Activated CD8-positive, alpha-beta memory T cell treated with anti-CD3 and anti-CD28 coated beads, Interleukin-2, amount 50 U/mL, for 1 hour (primary cell): ENCODE measurements at regions not wholly inside any gene's neighbourhood (a gene's known extent, or its start where the extent isn't known, plus 50 kb on each side); places are given as distances from the start of the nearest gene placed in this dataset.

ENCODE experiments used
- DNase-seq: peaks from one replicate; pipeline ENCODE4 v3.0.0-alpha.2; 2020; ENCODE audit errors: extremely low read depth

GRCh38 chr5:159819591-159820411 is 96.5 kb upstream of the ADRA1B start:
- DNase-seq: no peak

GRCh38 chr5:159820692-159821091 is 95.6 kb upstream of the ADRA1B start:
- no peak for DNase-seq

DNA sequence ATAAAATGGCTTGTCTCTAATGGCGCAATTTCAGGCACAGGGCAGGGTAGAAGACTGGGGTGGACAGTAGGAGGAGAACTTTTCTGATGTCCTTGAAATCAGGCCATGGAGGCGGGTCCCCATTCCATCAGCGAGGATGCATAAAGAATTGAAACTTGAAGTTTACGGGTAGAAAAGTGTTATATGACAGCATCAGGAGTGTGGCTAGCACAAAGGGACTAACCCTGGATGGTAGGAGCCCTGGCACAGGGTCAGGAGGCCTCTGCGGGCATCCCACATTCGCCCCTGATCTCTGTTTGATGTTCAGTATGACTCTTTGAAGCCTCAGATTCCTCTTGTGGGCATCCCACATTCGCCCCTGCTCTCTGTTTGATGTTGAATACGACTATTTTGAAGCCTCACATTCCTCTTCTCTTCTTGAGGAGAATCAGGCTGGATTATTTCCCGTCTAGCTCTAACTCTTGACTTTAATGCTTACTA is 94.8 kb upstream of the ADRA1B start:
- DNase-seq: no peak

DNA sequence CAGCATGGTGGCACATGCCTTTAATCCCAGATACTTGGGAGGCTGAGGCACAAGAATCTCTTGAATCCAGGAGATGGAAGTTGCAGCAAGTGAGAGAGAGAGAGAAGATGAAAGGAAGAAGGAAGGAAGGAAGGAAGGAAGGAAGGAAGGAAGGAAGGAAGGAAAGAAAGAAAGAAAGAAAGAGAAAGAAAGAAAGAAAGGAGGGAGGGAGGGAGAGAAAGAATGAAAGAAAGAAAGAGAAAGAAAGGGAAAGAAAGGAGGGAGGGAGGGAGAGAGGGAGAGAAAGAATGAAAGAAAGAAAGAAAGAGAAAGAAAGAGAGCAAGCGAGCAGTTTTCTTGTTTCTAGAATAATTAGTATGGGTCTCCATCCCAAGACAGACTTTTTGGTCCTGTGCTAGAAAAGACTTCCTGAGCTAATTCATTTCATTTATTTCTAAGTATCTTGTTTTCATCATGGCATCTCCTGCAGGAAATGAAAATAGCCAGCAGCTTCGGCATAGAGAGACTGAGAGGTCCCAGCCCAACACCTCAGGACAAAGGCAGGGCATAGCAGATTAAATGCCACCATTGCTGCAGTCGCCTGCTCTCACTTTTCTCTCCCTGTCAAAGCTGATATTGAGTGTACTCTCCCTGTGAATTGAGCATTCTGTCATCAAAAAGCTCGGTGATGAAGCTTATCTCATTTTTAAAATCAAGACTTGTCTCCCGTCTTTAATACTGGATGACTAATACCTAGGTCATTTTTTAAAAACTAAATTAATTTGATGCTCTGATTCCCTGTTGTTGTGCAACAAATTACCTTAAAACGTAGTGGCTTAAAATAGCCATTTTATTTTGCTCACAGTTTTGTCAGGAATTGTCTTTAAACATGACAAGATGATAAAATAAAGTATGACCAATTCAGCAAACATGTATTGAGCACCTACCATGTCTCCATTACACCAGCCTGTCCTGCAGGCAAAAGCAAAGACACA is 91.8 kb upstream of the ADRA1B start:
- no peak for DNase-seq

DNA sequence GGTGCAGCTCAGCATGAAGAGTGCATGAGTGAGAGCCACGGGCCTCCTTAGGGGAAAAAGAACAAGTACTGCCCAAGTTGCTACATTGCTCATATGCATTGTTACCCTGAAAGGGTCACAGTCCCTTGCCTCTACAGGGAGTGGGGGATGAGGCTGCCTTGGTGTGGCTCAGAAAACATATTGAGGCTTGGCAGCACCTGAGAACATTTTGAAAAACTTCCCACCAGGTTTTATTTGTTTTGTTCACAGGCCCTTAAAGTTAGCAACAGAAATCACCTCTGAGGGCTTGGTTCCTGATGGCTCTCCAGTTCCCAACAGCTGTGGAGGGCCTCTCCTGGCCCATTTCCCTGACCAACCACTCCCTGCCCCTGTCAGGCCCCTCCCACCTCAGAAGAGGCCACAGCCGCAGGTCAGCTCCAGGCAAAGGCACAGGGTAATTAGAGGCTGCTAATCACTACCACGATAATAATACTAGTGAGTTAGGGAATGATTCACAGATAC is 90.7 kb upstream of the ADRA1B start:
- no peak for DNase-seq

- no peak for DNase-seq
Observed at GRCh38 chr5:159826351-159827214, 89.7 kb upstream of the ADRA1B start.

DNA sequence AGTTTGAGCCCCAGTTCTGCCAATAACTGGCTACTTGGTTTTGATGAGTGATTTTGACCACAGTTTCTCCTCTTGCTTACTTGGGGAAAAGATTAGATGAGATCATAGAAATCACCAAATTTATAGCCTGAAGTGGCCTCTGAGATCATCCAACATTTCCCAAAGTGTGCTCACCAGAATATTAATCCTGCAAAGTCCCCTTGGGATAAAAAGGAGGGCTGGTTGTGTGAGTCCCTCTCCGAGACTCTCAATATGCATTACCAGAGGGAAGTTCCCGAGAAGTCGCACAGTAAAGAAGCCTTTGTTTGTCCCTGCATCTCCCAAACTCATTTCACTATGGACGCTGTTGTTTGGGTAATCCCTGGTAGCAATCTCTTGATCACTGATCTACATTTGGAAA is 88.4 kb upstream of the ADRA1B start:
- no peak for DNase-seq

DNA sequence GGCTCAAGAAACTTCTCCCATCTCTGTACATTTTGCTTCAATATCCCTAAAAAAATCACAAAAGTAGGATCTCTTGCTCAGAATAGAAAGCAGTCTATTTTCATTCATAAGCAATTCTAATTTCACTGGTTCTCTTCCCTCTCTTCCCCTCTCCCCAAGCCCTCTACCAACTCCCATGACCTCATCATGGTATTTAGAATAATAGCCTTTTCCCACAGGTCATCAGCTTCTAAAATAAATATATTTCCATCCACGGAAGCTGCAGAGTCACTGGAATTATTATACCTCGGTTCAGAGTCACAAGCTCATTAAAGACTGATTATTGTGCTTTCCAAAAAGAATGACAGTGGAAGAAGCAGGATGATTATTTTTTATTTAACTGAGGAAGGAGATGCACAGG is 84.2 kb upstream of the ADRA1B start:
- DNase-seq: no peak

DNA sequence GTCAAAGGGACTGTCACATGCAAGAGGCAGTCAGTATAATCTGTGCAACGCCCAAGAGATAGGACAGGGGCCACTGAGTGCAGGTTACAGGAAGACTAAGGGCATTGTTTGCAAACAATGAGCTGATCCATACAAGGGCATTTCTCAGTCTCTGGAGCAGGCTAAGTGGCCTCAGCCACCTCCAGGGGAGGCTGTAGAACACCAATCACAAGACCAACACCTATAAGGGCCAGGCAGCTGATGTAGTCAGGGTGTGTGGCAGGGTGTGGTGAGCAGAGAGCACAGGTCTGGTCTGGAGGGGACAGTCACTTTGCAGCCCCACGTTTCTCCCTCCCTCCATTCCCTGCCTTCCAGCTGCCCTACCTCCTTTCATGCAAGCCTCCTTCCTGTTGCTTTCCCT is 83.2 kb upstream of the ADRA1B start:
- no peak for DNase-seq

- no peak for DNase-seq
Observed at GRCh38 chr5:159833846-159834245, 82.4 kb upstream of the ADRA1B start.

DNA sequence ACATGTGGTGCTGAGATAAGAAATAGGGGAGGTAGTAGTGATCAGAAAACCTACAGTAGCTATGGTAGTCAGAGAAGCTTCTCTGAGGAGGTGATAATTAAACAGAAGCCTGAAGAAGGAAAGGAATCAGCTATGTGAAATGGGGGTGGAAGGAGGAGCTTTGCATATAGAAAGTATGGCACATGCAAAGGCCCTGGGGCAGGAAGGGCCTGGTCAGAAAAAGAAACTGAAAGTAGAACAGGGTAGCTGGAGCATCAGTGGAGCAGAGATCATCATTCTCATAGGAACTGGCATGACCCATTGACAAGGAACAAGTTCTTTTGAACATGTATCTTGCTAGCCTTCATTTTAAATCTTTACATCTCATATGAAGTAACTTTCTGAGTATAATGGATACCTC is 80.7 kb upstream of the ADRA1B start:
- no peak for DNase-seq

DNA sequence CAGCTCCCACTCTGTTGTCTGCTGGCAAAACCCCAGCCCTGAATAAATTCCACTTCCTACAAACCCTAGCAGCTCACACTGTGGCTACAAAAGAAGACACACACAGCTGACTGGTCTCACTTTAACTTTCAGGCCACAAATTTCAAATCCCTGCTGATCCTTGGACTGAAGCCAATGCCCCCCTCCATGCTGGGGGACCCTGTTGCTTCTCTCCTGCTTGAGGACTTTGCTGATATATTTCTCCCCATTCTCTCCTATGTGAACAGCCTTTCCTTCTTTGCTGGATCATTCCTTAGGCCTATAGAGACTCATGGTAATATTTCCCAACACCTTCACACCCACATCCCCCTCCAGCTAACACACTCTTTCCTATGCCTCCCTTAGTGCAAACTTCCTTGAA is 79.6 kb upstream of the ADRA1B start:
- no peak for DNase-seq

- DNase-seq: no peak
Observed at GRCh38 chr5:159837860-159838259, 78.4 kb upstream of the ADRA1B start.

DNA sequence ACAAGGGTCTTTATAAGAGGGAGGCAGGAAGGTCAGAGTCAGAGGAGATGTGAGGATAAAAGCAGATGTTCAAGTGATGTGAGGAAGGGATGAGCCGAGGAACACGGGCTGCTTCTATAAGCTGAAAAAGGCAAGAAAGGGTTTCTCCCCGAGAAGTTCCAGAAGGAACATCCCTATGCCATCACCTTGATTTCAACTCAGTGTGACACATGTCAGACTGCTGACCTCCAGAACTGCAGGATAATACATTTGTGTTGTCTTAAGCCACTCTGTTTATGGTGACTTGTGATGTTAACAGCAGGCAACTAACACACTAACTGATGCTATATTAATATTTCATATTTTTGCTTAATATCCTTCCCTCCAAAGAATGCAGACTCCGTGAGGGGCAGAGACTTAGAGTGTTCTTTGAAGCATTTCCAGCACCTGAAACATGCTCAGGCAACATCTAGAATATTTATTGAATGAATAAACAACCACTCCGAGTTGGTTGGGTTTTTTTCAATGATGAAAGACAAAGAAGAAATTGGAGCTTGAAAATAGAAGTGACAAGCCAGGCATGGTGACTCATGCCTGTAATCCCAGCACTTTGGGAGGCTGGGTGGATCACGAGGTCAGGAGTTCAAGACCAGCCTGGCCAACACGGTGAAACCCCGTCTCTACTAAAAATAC is 77.6 kb upstream of the ADRA1B start:
- DNase-seq: no peak

- no peak for DNase-seq
Observed at GRCh38 chr5:159844267-159845121, 71.8 kb upstream of the ADRA1B start.

DNA sequence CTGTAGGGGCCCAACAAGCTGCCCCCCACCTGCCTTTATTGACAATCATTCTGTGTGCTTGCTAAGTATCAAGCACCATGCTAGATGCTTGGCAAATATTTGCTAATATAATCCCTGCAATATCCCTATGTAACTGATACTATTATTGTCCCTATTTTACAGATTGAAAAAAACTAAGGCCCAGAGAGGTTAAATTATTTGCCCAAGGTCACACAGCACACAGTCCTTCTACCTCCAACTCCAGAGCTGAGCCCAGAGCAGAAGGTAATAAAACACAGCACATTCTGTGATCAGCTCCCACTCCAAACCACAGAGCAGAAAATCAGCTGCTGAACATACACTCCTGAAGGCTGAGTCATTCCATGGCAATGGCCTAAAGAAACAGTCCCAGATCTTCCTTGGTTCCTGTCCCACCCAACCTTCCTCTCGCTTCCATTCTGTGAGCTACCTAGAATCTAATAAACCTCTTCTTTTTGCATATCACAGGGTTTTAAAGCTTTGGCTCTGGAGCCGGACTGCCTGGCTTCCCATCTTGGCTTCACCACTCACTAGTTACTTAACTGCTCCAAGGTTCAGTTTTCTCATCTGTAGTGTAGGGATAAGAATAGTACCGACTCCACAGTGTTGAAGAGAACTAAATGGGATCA is 66.7 kb upstream of the ADRA1B start:
- DNase-seq: no peak

DNA sequence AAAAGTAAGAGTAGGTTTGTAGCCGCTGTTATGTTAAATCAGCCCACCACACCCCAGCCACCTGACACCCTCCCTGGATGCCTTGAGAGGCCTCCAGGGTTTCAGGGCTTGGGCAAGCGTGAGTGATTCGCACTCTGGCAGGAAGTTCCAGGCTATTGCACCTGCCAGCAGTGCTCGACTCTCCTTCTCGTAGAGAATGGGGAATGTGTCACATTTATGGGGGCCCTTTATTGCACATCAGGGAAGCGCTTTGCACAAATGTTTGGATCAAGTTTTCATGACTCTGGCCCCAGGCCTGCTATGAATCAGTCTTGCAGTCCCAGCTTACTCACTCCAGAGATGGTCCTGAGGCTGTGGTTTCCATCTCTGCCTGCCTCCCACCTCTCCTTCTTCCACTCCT is 66.1 kb upstream of the ADRA1B start:
- no peak for DNase-seq

DNA sequence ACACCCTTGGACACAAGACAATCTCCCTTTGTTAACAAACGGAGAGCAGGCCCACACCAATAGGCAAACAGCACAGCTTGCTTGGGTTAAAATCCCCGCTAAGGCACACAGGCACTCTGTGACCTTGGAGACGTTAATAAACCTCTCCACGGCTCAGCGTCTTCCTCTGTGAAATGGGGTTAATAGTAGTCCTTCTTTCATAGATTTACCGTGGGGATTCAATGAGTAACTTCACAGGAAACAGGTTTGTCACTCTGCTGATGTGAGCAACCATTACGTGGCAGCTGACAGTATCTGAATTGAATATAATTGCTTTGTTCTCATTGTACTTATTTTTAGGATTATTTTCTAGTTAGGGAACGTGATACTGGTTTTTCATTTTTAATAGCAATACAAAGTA is 65.2 kb upstream of the ADRA1B start:
- DNase-seq: no peak

- no peak for DNase-seq
Observed at GRCh38 chr5:159854916-159855315, 61.4 kb upstream of the ADRA1B start.
